Esophagus muscularis mucosa (tissue), 4 donors: ENCODE measurements at regions not wholly inside any gene's neighbourhood (a gene's known extent, or its start where the extent isn't known, plus 50 kb on each side); places are given as distances from the start of the nearest gene placed in this dataset.

ENCODE experiments used
- DNase-seq: peaks from one replicate; pipeline ENCODE4 v3.0.0-alpha.2; 2017; ENCODE audit errors: extremely low spot score
- H3K27ac ChIP-seq, 4 donors: fragments of 200-600 bp; sonication (generic); replicated peaks in 1 of 4; 1 replicate in 3 of 4; 2 replicates in 1 of 4; pipeline ENCODE4 v1.5.1; 2016 to 2019; ENCODE audit warnings: mild to moderate bottlenecking in 1 of 4
- H3K27me3 ChIP-seq, 4 donors: fragments of 200-600 bp; sonication (generic); one replicate each; pipeline versions ENCODE4 v1.5.1 to v1.6.0; 2016 to 2019
- H3K36me3 ChIP-seq, 4 donors: fragments of 200-600 bp; sonication (generic); one replicate each; pipeline ENCODE4 v1.5.1; 2016 to 2019
- H3K4me1 ChIP-seq, 4 donors: fragments of 200-600 bp; sonication (generic); one replicate each; pipeline ENCODE4 v1.5.1; 2016 to 2019
- H3K4me3 ChIP-seq, 4 donors: fragments of 200-600 bp; sonication (generic); 1 replicate in 2 of 4; 2 replicates in 2 of 4; pipeline ENCODE4 v1.5.1; 2016 to 2019; ENCODE audit warnings: mild to moderate bottlenecking in 4 of 4, moderate library complexity in 1 of 4
- H3K9me3 ChIP-seq, 4 donors: fragments of 200-600 bp; sonication (generic); 1 replicate in 3 of 4; 2 replicates in 1 of 4; pipeline ENCODE4 v1.5.1; 2016 to 2019
- EP300 ChIP-seq: sonication (generic); formaldehyde crosslinking; IDR thresholded peaks from one replicate; pipeline ENCODE4 v1.6.1; 2017; ENCODE audit warnings: antibody characterized with exemption
- POLR2A ChIP-seq: fragments of 450-650 bp; IDR thresholded peaks from one replicate; pipeline ENCODE4 v1.6.1; 2017; ENCODE audit warnings: antibody characterized with exemption, moderate library complexity, mild to moderate bottlenecking, low read depth
- POLR2AphosphoS5 ChIP-seq, 2 donors: sonication (generic); formaldehyde crosslinking; IDR thresholded peaks; one replicate each; pipeline ENCODE4 v1.6.1; 2017; ENCODE audit warnings: antibody characterized with exemption in 2 of 2
- WGBS: methylation state at CpG from one replicate; pipeline ENCODE4 v1.1.5; 2018; 5-methylcytosine and 5-hydroxymethylcytosine counted together
- intact Hi-C: fragments of 100-400 bp; cut with DNase I; formaldehyde crosslinking; loops from one replicate; pipeline ENCODE4 v1.15.1; 2023
- TF ChIP-seq, protein P1 (sequence below), 3 experiments: fragments of 200-600 bp in 2 of 3; fragments of 450-650 bp in 1 of 3; sonication (generic) in 2 of 3; IDR thresholded peaks; one replicate each; pipeline ENCODE4 v1.5.1; 2017 to 2019; ENCODE audit warnings: antibody characterized with exemption in 3 of 3, mild to moderate bottlenecking in 2 of 3, moderate library complexity in 1 of 3

DNA sequence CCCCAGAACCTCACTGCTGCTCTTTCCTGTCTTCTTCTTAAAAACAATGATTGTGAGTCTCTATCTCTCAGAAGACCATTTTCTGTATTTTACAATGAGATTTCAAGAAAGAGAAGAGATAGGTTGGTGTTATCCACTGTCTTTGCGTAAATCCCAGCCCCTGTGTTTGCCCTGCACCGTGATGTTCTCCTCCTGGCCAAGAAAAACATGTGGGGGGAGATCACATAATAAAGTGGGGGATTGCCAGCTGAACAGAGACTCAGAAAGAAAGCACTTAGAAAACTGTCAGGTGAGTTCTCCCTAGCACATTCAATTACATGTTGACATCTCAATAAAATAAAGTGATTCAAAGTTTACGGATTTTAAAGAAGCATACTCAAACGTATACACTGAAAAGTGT, 105.0 kb upstream of the PITRM1 start:
- Histone ChIP-seq H3K36me3 (no peaks in the 10 kb centered on the region), H3K4me3 (no peak overlapping the region)
- WGBS: 88% methylated on average over 4 of the region's 4 CpGs

GRCh38 chr10:3274414-3274813, 101.8 kb upstream of the PITRM1 start:
- H3K36me3 ChIP-seq: no peaks in the 10 kb centered on the region
- TF ChIP-seq EP300: no peak
- TF ChIP-seq POLR2AphosphoS5 (IDR thresholded peaks at IDR 0.05): no peak
- no peak for TF ChIP-seq POLR2A
- TF ChIP-seq, protein P1, sequence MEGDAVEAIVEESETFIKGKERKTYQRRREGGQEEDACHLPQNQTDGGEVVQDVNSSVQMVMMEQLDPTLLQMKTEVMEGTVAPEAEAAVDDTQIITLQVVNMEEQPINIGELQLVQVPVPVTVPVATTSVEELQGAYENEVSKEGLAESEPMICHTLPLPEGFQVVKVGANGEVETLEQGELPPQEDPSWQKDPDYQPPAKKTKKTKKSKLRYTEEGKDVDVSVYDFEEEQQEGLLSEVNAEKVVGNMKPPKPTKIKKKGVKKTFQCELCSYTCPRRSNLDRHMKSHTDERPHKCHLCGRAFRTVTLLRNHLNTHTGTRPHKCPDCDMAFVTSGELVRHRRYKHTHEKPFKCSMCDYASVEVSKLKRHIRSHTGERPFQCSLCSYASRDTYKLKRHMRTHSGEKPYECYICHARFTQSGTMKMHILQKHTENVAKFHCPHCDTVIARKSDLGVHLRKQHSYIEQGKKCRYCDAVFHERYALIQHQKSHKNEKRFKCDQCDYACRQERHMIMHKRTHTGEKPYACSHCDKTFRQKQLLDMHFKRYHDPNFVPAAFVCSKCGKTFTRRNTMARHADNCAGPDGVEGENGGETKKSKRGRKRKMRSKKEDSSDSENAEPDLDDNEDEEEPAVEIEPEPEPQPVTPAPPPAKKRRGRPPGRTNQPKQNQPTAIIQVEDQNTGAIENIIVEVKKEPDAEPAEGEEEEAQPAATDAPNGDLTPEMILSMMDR (IDR thresholded peaks at IDR 0.05): no peak
- no peak for DNase-seq
- intact Hi-C loops: no loop called here
- H3K4me3 ChIP-seq: no peak overlapping the region
- no peaks in the 10 kb centered on the region for H3K27me3 ChIP-seq
- no peaks in the 10 kb centered on the region for H3K9me3 ChIP-seq
- WGBS: 90% methylated on average over 7 of the region's 7 CpGs
- peaks cover 0 to 10% (median 2%) of the 10 kb centered on the region in 4 donors for H3K4me1 ChIP-seq
- no peak overlapping the region for H3K27ac ChIP-seq

More for the DNA sequence above, 105.0 kb upstream of the PITRM1 start:
- TF ChIP-seq, protein P1 (IDR thresholded peaks at IDR 0.05): no peak
- TF ChIP-seq EP300 (no peak), POLR2AphosphoS5 (IDR thresholded peaks at IDR 0.05) (no peak), POLR2A (no peak)
- no peak for DNase-seq
- no peaks in the 10 kb centered on the region for H3K4me1 ChIP-seq
- H3K9me3 ChIP-seq: no peaks in the 10 kb centered on the region
- H3K27me3 ChIP-seq: no peaks in the 10 kb centered on the region
- intact Hi-C loops: no loop called here
- no peak overlapping the region for H3K27ac ChIP-seq

- TF ChIP-seq EP300: no peak
- no peak for TF ChIP-seq POLR2AphosphoS5 (IDR thresholded peaks at IDR 0.05)
- TF ChIP-seq, protein P1 (IDR thresholded peaks at IDR 0.05): no peak
- TF ChIP-seq POLR2A: no peak
- 90% methylated on average over 12 of the region's 12 CpGs for WGBS
- DNase-seq: no peak
Observed at GRCh38 chr10:3273966-3274365, 101.4 kb upstream of the PITRM1 start.

DNA sequence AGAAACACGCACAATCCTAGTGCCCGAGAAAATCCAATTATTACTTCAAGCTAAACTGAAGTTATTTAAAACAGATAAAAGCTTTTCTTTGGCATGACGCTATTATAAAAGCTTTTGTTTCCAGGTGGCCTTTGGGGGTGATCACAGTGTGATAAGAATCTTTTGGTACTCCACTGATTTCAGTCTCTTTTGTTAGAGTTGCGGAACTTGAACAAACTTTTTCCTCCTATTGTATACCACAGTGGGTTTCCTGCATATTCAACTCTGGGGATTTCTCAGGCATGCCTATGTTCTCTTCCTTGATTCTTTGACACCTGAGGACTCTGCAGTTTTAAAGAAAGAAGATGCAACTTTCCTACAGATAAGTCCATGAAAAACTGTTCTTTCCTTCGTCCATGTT, 99.7 kb upstream of the PITRM1 start:
- 87% methylated on average over 5 of the region's 5 CpGs for WGBS
- TF ChIP-seq POLR2A: no peak
- TF ChIP-seq EP300: no peak
- TF ChIP-seq, protein P1 (IDR thresholded peaks at IDR 0.05): no peak

More at GRCh38 chr10:3273966-3274365, 101.4 kb upstream of the PITRM1 start:
- no peaks in the 10 kb centered on the region for H3K9me3 ChIP-seq
- H3K4me3 ChIP-seq: no peak overlapping the region
- H3K27ac ChIP-seq: no peak overlapping the region
- no peaks in the 10 kb centered on the region for H3K36me3 ChIP-seq
- intact Hi-C loops: no loop called here
- H3K27me3 ChIP-seq: no peaks in the 10 kb centered on the region
- H3K4me1 ChIP-seq: peaks cover 0 to 10% (median 2%) of the 10 kb centered on the region in 4 donors

GRCh38 chr10:3271354-3272115, 99.0 kb upstream of the PITRM1 start:
- Histone ChIP-seq H3K4me3 (no peak overlapping the region), H3K36me3 (no peaks in the 10 kb centered on the region), H3K27ac (no peak overlapping the region), H3K4me1 (peaks cover 0 to 10% (median 2%) of the 10 kb centered on the region in 4 donors), H3K9me3 (no peaks in the 10 kb centered on the region), H3K27me3 (no peaks in the 10 kb centered on the region)
- DNase-seq: no peak
- intact Hi-C loops: no loop called here
- TF ChIP-seq EP300: no peak
- TF ChIP-seq, protein P1 (IDR thresholded peaks at IDR 0.05): no peak
- no peak for TF ChIP-seq POLR2AphosphoS5 (IDR thresholded peaks at IDR 0.05)
- no peak for TF ChIP-seq POLR2A
- 91% methylated on average over 14 of the region's 14 CpGs for WGBS

More for the DNA sequence above, 99.7 kb upstream of the PITRM1 start:
- intact Hi-C loops: no loop called here
- Histone ChIP-seq H3K27ac (no peak overlapping the region), H3K4me1 (peaks cover 0 to 10% (median 2%) of the 10 kb centered on the region in 4 donors), H3K36me3 (no peaks in the 10 kb centered on the region), H3K4me3 (no peak overlapping the region), H3K27me3 (no peaks in the 10 kb centered on the region), H3K9me3 (no peaks in the 10 kb centered on the region)
- no peak for DNase-seq
